ENCODE measurements at regions not wholly inside any gene's neighbourhood (a gene's known extent, or its start where the extent isn't known, plus 50 kb on each side); places are given as distances from the start of the nearest gene placed in this dataset.
"Not testable (repeated sequence)": the region's sequence is repeated elsewhere in the genome, so short reads cannot be mapped to it uniquely, and the experiment has no call there.

GRCh38 chr13:104493502-104493901 is 1427.3 kb upstream of the SLC10A2 start:
- H3K56ac ChIP-seq (ENCODE audit: extremely low read depth, insufficient read depth, low read length); H3K4me3 ChIP-seq (ENCODE audit: insufficient read depth, low read depth, low read length); BruUV-seq (replicated peaks); H4K8ac ChIP-seq (ENCODE audit: low read depth in 2 of 2, low read length in 2 of 2); H3K27me3 ChIP-seq (ENCODE audit: control insufficient read depth, insufficient read depth, low read length); H3K14ac ChIP-seq (replicated peaks; ENCODE audit: low read depth, low read length); dilution Hi-C loops (cut with HindIII; ENCODE audit: low sequenced_read_pairs, unreplicated experiment); H3K9me1 ChIP-seq (ENCODE audit: insufficient read depth, low read length); H3K79me1 ChIP-seq (ENCODE audit: low read depth in 1 of 2, low read length in 2 of 2); DNase-seq; H2BK5ac ChIP-seq (ENCODE audit: low read depth, low read length, poor library complexity, severe bottlenecking); H2BK20ac ChIP-seq (ENCODE audit: low read depth, low read length); H4K20me1 ChIP-seq (ENCODE audit: insufficient read depth, low read length); H3K27ac ChIP-seq (ENCODE audit: insufficient read depth, low read length); H3K9ac ChIP-seq (ENCODE audit: low read depth, low read length); H3K9me3 ChIP-seq (ENCODE audit: control insufficient read depth, insufficient read depth, low read length); H2BK120ac ChIP-seq (ENCODE audit: low read depth, low read length); in situ Hi-C loops (cut with MboI; ENCODE audit: low sequenced_read_pairs); POLR2A ChIA-PET (ENCODE audit: unreplicated experiment); H3K4ac ChIP-seq (ENCODE audit: low read depth, low read length); H2AK9ac ChIP-seq (replicated peaks; ENCODE audit: low read depth, low read length, poor library complexity); H2BK15ac ChIP-seq (ENCODE audit: low read depth, low read length); CTCF ChIA-PET; ATAC-seq (ENCODE audit: low read depth); H3K23ac ChIP-seq (ENCODE audit: low read depth, low read length); H4K91ac ChIP-seq (ENCODE audit: insufficient read depth, low read depth, low read length); H3K36me3 ChIP-seq (ENCODE audit: control insufficient read depth, insufficient read depth, low read length); H4K5ac ChIP-seq (ENCODE audit: low read depth, low read length); intact Hi-C loops (cut with micrococcal nuclease); H2AK5ac ChIP-seq (ENCODE audit: low read depth, low read length); H3K18ac ChIP-seq (ENCODE audit: low read depth, low read length); H2AFZ ChIP-seq (replicated peaks; ENCODE audit: low read length, poor library complexity); H3K4me2 ChIP-seq (ENCODE audit: low read depth, low read length); H3K4me1 ChIP-seq (ENCODE audit: control insufficient read depth, insufficient read depth, low read length): not testable (repeated sequence)
- no CpG with 5 or more reads among the region's 1 CpG for WGBS, 2 experiments (ENCODE audit: extremely low coverage in 2 of 2, insufficient read length in 1 of 2)

All from IMR-90 (cell line).